ENCODE measurements at regions not wholly inside any gene's neighbourhood (a gene's known extent, or its start where the extent isn't known, plus 50 kb on each side); places are given as distances from the start of the nearest gene placed in this dataset.

DNA sequence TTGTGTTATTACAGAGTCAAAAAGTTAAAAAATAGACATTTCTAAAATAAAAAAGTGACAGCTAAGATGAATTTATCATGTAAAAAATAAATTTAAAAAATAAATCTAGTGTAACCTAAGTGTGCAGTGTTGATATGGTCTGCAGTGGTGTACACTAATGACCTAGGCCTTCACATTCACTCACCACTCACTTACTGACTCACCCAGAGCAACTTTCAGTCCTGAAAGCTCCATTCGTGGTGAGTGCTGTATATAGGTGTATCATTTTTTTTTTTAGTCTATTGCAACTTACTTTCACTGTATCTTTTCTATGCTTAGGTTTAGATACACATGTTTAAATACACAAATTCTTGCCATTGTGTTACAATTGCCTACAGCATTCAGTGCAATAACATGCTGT, 459.4 kb upstream of the ROBO1 start:
- TF ChIP-seq CTCF (IDR thresholded peaks at IDR 0.05) = no peak
- TF ChIP-seq ZFX (IDR thresholded peaks at IDR 0.05; ENCODE audit: borderline replicate concordance) = no peak

All from 22Rv1 (cell line).